Skeletal muscle cell (primary cell): ENCODE measurements at regions not wholly inside any gene's neighbourhood (a gene's known extent, or its start where the extent isn't known, plus 50 kb on each side); places are given as distances from the start of the nearest gene placed in this dataset.
"Not testable (repeated sequence)": the region's sequence is repeated elsewhere in the genome, so short reads cannot be mapped to it uniquely, and the experiment has no call there.

Source experiments
- DNase-seq: peaks from one replicate; pipeline ENCODE4 v3.0.0-alpha.2; 2010; ENCODE audit warnings: low read depth
- H3K4me3 ChIP-seq: 2 replicates; pipeline ENCODE4 v1.5.1; 2011; ENCODE audit warnings: low read depth, mild to moderate bottlenecking, control low read depth, low read length, moderate library complexity

DNA sequence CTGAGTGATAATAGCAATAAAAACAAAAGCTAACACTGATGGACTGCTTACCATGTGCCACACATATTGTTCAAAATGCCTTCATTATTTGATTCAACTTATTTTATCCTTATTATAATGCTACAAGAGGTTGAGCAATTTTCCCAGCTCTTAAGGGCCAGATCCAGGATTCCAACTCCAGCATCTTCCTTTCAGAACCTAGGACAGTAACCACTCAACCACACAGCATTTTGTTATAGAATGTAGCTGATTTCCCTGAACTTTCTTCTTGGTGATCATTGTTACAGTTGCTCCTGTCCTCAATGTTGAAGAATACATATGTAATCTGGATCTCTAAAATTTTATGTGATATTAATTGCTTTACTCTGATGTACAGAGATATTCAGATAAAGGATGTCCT, 341.7 kb downstream of the PIK3C3 start:
- no peak for DNase-seq

DNA sequence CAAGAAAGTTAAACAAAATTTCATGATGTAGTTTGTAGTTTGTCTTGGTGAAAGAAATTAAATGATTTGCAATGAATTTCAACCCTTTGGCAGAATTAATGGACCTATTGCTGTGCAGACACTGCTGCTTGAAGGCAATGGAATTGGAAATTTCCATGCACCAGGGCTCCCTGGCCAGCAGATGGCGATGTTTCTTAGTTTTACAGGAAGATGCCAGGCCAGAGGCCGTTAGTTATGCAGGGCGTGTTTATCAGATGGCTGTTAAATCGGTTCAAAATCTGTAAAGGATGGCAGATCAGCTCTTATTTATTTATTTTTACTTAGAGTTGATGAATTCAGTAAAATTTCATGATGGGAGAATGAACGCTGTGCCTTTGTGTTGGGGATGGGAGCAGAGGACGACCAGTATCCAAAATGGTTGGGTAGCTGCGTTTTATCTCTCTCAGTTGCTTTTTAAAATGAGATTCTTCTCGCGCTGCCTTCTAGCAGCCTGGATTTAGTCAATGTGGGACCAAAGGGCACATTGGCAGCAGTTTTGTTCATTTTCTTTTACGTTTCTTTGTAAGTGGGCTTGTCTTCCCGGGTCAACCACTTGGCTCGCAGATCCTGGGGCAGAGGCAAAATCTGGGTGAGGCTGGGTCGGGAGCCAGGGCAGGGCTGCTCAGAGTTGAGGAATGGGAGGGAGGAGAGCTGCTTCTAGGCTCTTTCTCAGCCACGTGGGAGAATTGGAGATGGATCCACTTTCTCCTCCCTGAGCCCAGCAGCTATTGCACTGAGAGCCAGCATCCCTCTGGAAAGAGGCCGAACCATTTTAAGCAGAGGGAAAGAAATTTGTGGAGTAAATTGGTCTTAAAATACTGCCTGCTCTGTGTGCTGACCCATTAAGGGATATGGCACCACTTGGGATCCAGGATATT, 344.0 kb downstream of the PIK3C3 start:
- no peak overlapping the region for H3K4me3 ChIP-seq
- peak; percentile 35 for DNase-seq

More for the DNA sequence above, 341.7 kb downstream of the PIK3C3 start:
- no peak overlapping the region for H3K4me3 ChIP-seq

DNA sequence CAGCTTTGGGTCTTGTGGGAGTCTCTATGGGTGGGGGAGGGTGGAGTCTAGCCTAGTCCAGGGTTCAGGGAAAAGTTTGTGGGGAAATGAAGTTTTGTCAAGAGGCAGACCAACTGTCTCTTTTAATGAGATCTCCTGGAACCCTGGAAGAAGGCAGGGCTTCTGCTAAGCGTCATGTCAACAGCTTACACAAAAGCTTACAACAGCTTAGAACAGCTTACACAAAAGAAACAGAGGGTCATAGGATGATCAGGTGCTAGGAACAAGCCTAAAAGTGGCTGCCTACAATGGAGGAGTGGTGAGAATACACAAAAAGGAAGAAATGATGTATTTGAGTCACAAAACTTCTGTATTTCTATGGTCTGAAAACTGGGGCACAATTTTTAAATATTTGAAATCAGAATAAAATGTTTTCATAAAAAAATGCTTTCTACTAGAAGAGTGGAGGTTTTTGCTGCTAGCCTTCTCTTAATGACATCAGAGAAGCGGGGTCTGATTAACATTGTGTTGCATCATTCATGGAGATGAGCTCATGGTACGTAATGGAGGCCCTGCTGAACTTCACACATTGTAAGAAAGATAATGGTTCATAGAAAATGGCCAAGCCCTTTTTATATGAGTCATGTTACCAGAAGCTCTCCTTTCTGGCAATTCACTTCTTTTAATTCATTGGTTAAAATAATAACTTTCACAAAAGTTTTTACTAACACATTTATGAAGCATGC, 351.0 kb downstream of the PIK3C3 start:
- H3K4me3 ChIP-seq: no peak overlapping the region
- DNase-seq: no peak

DNA sequence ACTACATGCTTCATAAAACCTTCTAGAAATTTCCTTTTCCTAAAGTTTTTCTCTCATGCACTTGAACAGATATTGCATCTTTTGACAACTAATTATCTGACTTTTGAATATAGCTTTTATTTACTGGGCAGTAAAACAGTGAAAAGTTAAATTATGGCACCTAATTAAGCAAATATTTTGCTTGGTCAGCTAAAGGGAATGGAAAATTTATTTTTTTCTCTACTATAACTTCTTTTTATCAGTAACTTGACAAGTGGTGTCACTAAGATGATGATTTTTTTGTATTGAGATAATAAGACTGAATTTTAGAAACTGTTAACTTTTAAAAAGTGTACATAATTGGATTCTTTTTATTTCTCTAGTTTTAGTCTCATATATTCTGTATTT, 351.6 kb downstream of the PIK3C3 start:
- no peak overlapping the region for H3K4me3 ChIP-seq
- DNase-seq: no peak

DNA sequence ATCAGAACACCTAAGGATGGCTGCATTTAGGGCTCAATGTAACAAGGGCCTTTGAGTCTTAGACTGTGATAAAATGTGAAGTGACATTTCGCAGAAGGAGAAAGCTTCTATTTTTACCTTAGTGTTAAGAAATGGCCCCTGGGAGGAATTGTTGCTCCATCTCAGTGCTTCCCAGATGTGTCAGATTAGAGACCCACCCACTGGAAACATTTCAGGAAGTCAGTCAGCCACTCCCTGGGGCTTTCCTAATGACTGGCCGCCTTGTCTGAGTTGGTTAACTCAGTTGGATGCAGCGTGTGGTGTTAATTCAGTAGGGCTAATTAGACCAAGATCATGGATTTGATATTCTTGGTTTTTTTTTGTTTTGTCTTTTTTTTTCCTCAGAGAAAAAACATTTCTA, 355.9 kb downstream of the PIK3C3 start:
- H3K4me3 ChIP-seq: no peak overlapping the region
- DNase-seq: no peak

DNA sequence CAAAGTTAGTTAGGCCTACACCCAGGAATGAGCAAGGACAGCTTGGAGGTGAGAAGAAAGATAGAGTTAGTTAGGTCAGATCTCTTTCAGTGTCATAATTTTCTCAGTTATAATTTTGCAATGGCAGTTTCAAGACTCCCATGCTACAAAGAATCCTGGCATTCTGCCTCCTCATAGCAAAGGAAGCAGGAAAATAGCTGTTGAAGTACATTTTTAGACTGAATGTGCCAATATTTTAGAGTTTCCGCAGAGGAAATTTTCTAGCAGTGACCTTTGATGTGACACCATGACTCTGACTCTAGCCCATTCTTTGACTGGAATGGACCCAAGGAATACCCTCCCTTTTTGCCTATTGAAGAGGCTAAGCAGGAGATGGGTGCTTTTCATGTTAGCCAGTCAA, 371.7 kb downstream of the PIK3C3 start:
- no peak overlapping the region for H3K4me3 ChIP-seq
- DNase-seq: no peak

DNA sequence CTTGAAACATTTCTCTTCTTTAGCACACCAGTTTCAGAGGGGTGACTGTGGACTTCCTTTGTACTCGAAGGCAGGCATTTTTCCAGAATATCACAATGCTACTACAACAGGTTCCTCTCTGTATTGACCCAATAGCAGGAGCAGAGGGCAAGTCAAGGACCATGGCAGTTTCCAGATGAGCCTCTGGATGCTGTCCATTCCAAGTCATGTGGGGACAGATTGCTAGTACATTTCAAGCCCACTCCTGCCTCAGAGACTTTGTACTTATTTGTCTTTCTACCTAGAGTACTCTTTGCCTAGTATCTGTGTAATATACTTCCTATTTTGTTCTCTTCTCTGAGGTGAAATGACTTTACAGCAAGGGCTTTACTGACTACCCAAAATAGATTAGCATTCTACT, 373.9 kb downstream of the PIK3C3 start:
- no peak overlapping the region for H3K4me3 ChIP-seq
- DNase-seq: no peak

DNA sequence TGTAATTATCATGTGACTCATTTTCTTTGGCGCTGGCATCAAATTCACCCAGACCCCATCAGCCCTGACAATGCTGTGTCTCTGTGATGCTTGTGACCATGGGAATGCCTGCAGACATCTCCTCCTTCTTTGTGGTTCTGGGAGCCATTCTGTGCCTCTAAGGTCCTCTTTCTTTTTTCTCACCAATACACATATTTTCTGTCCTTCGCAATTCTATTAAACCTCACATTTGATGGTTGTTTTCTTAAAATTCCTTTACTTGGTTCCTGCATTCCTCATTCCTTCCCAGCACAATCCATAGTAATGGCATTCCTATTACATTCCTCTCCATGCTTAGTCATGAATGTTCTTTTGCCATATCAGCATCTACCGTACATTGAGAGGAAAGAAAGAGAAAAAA, 375.3 kb downstream of the PIK3C3 start:
- H3K4me3 ChIP-seq: no peak overlapping the region
- DNase-seq: no peak

DNA sequence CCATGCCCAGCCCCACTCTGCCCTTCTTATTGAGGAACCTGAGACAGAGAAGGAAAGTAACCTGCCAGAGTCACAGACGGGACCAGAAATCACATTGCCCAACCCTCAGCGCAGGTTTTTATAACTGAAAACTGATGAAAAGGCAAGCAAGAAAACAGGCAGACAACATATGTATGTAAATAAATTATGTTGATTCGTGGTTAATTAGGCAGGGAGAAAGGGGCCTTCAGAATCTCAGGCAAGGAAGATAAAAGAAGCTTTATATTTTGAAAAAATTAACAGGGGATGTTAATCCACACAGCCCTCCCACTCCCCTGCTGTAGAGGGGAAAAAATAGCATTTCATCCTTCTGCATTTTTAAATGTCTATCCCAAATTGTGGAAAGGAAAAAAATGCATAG, 378.5 kb downstream of the PIK3C3 start:
- no peak overlapping the region for H3K4me3 ChIP-seq
- DNase-seq: no peak

DNA sequence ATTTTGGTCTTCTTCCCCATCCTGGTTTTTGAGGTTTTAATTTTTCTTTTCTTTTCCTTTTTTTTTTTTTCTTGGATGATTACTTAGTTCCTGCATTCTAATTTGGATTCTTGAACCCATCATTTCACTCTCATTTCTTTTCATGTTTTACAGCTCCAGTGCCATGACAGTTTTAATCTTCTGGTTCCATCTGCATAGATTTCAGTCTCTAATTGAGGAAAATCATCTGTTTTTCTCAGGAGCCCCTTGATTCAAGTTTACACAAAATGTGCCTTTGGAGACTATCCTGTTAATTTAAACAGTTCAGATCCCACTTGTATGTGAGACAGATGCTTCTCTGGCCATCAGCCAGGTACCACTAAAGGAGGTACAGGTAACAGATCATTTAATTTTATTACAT, 379.9 kb downstream of the PIK3C3 start:
- DNase-seq: no peak
- H3K4me3 ChIP-seq: no peak overlapping the region

DNA sequence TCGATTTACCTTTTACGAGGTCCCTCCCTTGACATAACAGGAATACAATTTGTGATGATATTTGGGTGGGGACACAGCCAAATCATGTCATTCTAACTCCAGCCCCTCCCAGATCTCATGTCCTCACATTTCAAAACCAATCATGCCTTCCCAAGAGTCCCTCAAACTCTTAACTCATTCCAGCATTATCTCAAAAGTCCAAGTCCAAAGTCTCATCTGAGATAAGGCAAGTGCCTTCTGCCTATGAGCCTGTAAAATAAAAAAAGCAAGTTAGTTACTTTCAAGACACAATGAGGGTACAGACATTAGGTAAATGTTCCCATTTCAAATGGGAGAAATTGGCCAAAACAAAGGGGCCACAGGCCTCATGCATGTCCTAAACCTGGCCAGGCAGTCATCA, 381.1 kb downstream of the PIK3C3 start:
- H3K4me3 ChIP-seq: no peak overlapping the region
- no peak for DNase-seq

DNA sequence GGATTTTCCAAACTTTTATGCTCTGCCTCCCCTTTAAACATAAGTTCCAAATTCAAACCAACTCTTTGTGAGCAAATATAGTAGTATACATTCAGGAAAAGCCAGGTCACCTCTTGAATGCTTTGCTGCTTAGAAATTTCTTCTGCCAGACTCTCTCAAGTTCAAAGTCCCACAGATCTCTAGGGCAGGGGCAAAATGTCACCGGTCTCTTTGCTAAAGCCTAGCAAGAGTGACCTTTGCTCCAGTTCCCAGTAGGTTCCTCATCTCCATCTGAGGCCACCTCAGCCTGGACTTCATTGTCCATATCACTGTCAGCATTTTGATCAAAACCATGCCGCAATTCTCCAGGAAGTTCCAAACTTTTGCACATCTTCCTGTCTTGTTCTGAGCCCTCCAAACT, 382.3 kb downstream of the PIK3C3 start:
- not testable (repeated sequence) for H3K4me3 ChIP-seq, DNase-seq

DNA sequence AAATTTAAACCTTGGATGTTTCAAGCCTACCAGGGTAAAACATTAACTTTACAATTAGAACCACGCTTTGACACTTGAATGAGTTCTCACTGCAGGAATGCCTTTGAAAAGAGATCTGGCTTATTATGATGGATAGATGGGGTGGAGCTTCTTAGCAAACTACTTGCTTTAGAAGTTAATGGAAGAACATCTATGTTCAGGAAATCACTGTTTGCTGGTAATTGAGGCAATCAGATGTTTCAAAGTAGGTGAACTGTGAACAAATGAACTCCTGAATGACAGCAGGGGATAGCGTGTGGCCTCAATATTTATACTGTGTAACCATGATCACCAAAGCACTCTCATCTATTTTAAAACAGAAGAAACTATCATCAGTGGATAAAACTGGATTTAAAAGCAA, 383.6 kb downstream of the PIK3C3 start:
- H3K4me3 ChIP-seq: no peak overlapping the region
- DNase-seq: no peak

DNA sequence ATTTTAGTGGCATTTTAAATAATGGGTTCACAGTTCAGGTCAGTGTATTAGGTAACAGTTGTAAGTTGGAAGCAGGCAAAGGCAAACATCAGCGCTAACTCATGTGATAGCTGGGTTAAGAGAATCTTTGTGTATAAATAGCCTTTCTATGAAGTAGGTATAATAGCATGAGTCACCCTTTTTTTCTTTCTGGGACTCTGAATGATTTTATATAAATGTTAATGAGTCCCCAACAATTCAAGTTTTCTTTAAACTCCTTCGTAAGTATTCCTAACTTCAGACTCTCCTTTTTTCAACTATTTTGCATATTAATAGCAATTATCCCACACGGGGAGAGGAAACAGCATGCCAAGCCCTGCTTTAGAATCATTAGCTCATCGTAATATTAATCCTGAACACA, 384.3 kb downstream of the PIK3C3 start:
- DNase-seq: no peak

DNA sequence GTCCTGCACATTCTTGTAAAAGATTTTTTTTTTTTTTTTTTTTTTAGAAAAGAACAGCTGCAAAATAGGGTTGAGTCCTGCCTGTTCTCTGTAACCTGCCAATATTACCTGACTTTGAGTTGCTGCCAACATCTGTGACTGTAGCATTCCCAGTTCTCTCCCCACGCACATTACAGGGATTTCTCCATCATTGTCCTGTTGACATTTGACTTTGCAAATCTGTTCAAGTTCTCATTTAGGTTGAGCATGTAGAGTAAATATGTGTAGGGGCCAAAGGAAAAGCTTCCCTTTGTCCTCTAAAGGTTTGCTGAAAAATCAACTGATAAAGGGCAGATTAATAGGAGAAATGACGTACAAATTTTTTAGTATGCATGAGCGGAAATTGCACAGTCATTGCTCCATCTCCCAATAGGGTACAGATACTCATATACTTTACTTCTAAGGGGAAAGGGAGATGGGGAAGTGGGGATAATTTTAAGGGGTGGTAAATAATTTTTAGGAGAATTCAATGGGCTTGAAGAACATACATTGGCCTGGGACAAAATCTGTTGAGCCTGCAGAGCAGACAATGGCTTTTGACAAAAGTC, 385.5 kb downstream of the PIK3C3 start:
- H3K4me3 ChIP-seq: no peak overlapping the region
- no peak for DNase-seq

More for the DNA sequence above, 384.3 kb downstream of the PIK3C3 start:
- H3K4me3 ChIP-seq: no peak overlapping the region

DNA sequence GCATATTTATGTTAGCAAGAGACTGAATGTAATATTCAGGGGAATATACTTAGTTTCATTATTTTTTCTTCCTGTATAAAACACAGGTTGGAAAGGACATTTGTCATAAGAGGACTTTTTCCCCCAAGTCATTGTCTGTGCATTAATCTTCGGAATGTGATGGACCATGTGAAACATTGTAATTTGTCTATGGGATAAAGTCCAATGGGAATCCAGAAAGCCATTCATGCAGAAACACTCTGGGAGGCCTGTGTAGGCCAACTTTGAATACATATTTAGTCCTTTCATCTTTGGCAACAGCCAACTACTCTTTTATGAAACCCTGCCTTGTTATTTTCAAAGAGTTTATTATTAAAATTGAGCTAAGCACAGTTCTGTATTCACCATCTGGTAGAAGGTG, 386.4 kb downstream of the PIK3C3 start:
- DNase-seq: no peak

DNA sequence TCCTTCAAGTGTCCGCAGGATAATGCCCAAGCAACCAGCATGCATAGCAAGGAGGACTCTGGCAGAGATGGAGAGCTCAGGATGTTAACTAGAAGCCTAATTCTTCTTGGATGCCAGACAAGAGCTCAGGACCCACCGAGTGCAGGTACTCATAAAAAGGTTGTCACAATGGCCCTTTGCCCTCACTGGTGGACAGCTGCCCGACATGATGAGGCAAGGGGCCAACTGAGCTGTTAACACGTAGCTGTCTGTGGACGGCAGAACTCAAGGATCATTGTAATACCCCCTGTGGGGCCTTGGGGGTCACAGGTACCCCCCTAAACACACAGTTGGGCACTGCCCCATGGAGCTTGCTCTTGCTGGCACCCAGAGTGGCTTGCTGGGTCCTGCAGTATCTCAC, 393.7 kb downstream of the PIK3C3 start:
- H3K4me3 ChIP-seq: no peak overlapping the region
- no peak for DNase-seq

More for the DNA sequence above, 386.4 kb downstream of the PIK3C3 start:
- H3K4me3 ChIP-seq: no peak overlapping the region

DNA sequence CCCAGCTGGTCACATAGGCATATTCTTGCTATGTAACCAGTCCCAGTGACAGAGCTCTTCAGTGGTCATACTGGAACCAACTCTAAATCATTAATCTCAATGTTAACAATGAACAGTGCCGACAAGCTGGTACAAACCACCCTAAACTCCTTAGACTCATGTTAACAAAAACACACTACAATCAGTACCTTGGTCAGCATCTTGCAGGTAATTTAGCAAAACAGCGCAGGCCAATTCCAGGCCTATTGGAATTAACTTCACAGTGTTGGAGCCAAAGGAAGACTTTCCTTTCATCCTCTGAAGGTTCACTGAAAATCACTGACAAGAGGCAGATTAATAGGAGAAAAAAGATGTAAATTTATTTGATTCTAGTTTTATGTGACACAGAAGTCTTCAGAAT, 396.4 kb downstream of the PIK3C3 start:
- DNase-seq: no peak
- H3K4me3 ChIP-seq: no peak overlapping the region

DNA sequence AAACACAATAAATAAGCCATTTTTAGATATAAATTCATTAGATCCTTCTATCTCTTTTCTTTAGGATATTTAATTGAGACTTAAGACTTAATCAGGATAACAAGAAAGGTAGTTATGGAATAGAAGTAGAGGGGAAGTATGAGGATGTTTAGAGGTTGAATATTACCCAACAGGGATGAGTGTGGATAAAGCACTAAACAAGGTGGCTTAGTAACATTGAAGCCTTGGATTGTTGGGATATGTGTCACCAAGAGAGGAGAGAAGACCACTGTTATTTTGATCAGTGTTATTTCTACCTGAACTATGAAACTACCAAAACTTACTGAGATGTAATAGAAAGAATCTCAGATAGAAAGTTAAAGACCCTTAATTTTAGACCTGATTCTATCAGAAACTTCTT, 405.7 kb downstream of the PIK3C3 start:
- H3K4me3 ChIP-seq: no peak overlapping the region
- no peak for DNase-seq
